ENCODE measurements at regions not wholly inside any gene's neighbourhood (a gene's known extent, or its start where the extent isn't known, plus 50 kb on each side); places are given as distances from the start of the nearest gene placed in this dataset.

DNA sequence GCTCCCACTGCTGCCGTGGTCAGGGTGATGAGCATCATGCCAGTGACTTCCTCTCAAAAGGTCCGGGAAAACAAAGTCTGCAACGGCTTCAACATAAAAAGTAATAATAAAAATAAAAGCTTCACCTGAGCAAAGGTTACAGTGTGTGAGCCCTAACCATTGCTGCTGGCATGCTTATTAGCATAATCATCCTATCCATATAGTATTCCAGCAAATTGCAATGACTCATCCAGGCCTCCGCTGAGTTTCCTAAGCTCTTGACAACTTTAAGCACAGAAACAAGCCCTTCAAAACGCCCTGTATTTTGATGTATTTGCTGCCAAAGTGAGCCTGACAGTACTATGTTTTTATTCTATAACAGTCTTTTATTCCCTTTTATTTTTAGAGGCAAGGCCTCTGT, 100.5 kb downstream of the AASDH start:
- DNase-seq, result no peak

GRCh38 chr4:56283375-56283774, 103.9 kb downstream of the AASDH start:
- no peak for DNase-seq

DNA sequence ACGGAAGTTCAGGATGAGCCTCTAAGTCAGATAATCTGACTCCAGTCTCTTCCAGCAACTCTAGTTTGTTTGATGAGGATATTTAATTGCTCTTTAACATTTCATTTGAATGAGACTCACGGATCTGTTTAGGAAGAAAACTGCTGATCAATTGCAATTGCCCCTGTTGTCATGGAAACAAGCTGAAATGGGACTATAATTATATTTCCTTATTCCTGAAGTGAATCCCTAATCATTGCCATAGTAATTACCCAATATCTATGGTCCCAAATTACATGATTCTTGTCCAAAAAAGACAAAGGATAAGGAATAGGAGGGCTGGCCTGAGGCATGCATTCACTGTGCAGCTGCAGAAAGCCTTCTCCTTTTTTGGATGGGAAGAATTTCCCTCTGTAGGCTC, 105.3 kb downstream of the AASDH start:
- DNase-seq, result no peak

DNA sequence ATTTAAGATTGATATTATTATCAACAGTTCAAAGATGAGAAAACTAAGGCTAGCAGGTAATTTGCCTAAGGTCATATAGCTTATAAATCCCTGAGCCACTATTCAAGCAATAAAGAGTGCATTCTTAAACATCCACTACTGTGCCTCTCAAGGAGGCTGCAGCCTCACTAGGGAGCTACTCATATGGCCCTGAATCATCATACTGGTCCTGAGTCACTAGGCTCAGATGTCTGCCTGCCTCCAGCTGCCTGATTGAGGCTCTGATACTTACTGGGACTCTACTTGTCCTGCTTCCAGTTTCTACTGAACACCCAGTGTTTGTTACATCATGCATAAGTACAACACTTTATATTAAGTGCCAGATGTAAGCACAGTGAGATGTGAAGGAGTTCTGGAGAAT, 110.7 kb downstream of the AASDH start:
- no peak for DNase-seq

DNA sequence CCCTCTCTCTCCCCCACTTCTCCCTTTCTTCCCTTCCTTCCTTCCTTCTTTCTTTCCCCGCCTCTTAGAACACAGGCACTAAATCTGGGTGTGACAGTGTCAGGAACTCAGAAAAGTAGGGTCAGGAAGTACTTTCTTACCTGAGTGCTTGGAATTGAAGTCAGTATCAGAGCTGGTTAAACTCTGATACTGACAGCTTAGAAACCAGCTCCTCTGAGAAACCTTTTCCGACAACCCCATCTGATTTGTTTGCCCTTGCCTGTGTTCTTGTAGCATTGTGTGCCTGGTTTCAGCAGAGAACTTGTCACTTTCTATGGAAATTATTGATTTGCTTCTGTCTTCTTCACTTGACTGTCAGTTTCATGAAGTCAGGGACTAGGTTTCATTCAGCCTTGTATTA, 113.9 kb downstream of the AASDH start:
- no peak for DNase-seq

DNA sequence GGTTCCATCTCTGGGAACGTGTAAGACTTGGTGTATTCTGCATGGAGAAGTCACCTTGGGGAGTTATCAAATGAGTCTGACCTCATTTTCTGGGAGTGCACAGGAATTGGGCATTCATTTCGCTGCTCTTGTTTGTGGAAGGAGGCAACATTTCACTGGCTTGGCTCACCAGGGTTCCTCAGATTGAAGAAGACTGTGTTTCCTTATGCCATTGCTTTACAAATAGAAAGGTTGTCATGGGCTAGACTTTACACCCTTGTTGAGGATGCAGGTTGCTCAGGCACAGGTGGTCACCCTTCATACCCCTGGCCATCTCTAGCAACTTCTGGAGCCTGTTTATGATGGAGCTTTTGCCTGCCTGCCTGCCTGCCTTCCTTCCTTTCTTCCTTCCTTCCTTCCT, 114.4 kb downstream of the AASDH start:
- no peak for DNase-seq

- DNase-seq, result no peak
Observed at GRCh38 chr4:56272003-56272402, 115.3 kb downstream of the AASDH start.

GRCh38 chr4:56271131-56271530, 116.2 kb downstream of the AASDH start:
- no peak for DNase-seq

GRCh38 chr4:56267558-56267957, 119.7 kb downstream of the AASDH start:
- DNase-seq, result no peak

GRCh38 chr4:56264873-56265272, 122.4 kb downstream of the AASDH start:
- no peak for DNase-seq

- DNase-seq, result no peak
Observed at GRCh38 chr4:56261027-56261426, 126.3 kb downstream of the AASDH start.

DNA sequence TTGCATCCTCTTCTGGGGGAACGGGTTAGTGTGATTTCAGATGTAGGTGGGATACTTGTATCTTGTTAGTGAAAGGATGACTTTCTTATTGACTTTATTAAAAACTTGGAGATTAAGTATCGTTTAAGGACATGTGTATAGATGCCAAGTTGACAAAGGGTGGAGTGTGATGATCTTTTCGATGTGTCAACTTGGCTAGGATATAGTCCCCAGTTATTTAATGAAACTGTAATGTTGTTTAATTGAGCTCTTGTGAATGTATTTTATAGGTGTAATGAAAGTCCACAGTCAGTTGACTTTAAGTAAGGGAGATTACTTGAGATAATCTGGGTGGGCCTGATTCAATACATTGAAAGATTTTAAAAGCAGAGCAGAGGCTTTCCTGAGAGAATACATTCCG, 127.0 kb downstream of the AASDH start:
- no peak for DNase-seq

- no peak for DNase-seq
Observed at GRCh38 chr4:56259655-56260054, 127.6 kb downstream of the AASDH start.

- DNase-seq, result no peak
Observed at GRCh38 chr4:56255820-56256219, 131.5 kb downstream of the AASDH start.

GRCh38 chr4:56253666-56254305, 133.5 kb downstream of the AASDH start:
- no peak for DNase-seq

- no peak for DNase-seq
Observed at GRCh38 chr4:56252561-56253152, 134.6 kb downstream of the AASDH start.

GRCh38 chr4:56251556-56251955, 135.7 kb downstream of the AASDH start:
- DNase-seq, result no peak

GRCh38 chr4:56250776-56251175, 136.5 kb downstream of the AASDH start:
- DNase-seq, result no peak

GRCh38 chr4:56247646-56248045, 139.6 kb downstream of the AASDH start:
- no peak for DNase-seq

GRCh38 chr4:56246233-56246610, 141.1 kb downstream of the AASDH start:
- no peak for DNase-seq

- DNase-seq, result no peak
Observed at GRCh38 chr4:56245547-56246232, 141.6 kb downstream of the AASDH start.

DNA sequence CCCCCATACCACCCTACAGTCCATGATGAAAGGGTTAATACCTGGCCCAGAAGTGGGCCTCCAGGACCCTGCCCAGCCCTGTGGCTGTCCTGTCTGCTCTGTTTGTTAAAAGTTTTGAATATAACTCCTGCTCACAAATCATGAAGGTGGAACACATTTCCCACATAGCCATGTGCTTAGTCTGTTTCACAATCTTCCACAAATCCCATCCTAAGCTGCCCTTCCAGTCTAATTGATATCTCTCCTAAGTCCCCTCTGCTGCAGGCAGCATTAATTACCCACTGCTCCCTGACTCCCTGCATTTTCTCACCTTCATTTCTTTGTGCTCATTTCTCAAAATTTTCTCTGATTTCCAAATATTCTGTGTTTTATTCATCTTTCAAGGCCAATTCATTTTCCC, 142.6 kb downstream of the AASDH start:
- no peak for DNase-seq

DNA sequence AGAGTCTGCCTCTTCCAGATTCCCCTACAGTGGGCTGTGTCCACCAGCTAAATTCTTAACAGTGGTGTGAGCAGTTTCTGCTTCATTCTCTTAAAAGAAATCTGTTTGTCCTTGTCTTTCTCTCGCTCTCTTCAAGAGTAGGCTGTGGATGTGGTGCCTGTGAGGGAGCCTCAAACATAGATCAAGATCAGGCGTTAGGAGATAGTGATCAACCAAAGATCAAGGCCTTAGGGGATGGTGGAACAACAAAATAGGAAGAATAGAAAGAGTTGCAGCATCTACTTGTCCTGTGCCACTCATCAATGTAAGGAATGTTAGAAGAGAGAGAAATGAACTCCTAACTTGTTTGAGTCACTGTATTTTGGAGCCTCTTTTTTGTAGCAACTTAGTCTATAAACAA, 144.2 kb downstream of the AASDH start:
- DNase-seq, result no peak

GRCh38 chr4:56241500-56241899, 145.8 kb downstream of the AASDH start:
- DNase-seq, result no peak

Data from NCI-H187 (cell line).